ENCODE measurements at regions not wholly inside any gene's neighbourhood (a gene's known extent, or its start where the extent isn't known, plus 50 kb on each side); places are given as distances from the start of the nearest gene placed in this dataset.
A peak's percentile ranks its signal among the peaks of the same experiment; 100 is the strongest.
"Not testable (repeated sequence)": the region's sequence is repeated elsewhere in the genome, so short reads cannot be mapped to it uniquely, and the experiment has no call there.

DNA sequence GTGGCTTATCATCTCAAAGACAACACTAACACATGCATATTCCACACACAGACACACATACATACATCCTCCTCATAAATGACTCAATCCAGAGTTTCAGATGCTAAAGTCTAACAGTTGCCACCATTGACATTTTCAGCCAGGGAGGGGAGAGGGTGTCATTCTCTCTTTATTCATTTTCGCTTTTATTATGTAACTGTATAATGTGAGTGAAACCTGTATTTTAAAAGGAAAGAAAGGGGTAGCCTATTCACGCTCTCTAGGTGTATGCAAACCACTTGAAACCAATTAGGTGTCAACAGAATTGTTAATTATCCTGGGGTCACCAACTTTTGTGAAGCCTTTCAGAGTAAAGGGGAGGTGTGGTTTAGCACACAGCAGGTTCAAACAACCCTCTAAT lies 1282.9 kb downstream of the ROBO2 start:
- DNase-seq (ENCODE audit: low read depth), result no peak
- TF ChIP-seq, protein P1, sequence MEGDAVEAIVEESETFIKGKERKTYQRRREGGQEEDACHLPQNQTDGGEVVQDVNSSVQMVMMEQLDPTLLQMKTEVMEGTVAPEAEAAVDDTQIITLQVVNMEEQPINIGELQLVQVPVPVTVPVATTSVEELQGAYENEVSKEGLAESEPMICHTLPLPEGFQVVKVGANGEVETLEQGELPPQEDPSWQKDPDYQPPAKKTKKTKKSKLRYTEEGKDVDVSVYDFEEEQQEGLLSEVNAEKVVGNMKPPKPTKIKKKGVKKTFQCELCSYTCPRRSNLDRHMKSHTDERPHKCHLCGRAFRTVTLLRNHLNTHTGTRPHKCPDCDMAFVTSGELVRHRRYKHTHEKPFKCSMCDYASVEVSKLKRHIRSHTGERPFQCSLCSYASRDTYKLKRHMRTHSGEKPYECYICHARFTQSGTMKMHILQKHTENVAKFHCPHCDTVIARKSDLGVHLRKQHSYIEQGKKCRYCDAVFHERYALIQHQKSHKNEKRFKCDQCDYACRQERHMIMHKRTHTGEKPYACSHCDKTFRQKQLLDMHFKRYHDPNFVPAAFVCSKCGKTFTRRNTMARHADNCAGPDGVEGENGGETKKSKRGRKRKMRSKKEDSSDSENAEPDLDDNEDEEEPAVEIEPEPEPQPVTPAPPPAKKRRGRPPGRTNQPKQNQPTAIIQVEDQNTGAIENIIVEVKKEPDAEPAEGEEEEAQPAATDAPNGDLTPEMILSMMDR (IDR thresholded peaks at IDR 0.05; ENCODE audit: insufficient read depth, low read length, poor library complexity, severe bottlenecking), result no peak
- no peak overlapping the region for H3K4me3 ChIP-seq (ENCODE audit: low read depth, low read length)
- H3K27me3 ChIP-seq (ENCODE audit: control insufficient read depth, insufficient read depth, low read length), result no peaks in the 10 kb centered on the region
- H3K36me3 ChIP-seq (ENCODE audit: control insufficient read depth, insufficient read depth, low read length), result no peaks in the 10 kb centered on the region

GRCh38 chr3:78337801-78338211 lies 1297.9 kb downstream of the ROBO2 start:
- TF ChIP-seq, protein P1 (IDR thresholded peaks at IDR 0.05; ENCODE audit: insufficient read depth, low read length, poor library complexity, severe bottlenecking), result no peak

DNA sequence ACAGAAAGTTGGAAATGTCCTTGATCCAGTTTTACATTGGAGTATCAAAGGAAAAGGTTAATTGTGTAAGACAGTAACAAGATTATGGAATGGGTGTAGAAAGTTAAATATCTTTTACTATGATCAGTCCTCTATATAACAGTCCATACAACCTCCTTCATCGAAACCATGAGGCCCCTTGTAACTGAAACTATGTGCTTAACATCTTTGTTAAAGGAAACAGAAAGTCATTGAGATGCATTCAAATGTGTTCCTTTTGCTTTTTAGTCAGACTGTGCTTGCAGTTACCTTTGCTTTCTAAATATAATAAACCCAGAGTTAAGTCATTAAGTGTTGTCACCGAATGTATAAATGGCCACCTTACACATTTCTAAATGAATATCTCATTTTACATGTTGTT lies 1298.5 kb downstream of the ROBO2 start:
- Histone ChIP-seq H3K36me3 (ENCODE audit: control insufficient read depth, insufficient read depth, low read length) (no peaks in the 10 kb centered on the region), H3K27me3 (ENCODE audit: control insufficient read depth, insufficient read depth, low read length) (no peaks in the 10 kb centered on the region), H3K4me3 (ENCODE audit: low read depth, low read length) (no peak overlapping the region)
- DNase-seq (ENCODE audit: low read depth), result no peak
- TF ChIP-seq, protein P1 (IDR thresholded peaks at IDR 0.05; ENCODE audit: insufficient read depth, low read length, poor library complexity, severe bottlenecking), result no peak

More at GRCh38 chr3:78337801-78338211, 1297.9 kb downstream of the ROBO2 start:
- Histone ChIP-seq H3K4me3 (ENCODE audit: low read depth, low read length) (no peak overlapping the region), H3K27me3 (ENCODE audit: control insufficient read depth, insufficient read depth, low read length) (no peaks in the 10 kb centered on the region), H3K36me3 (ENCODE audit: control insufficient read depth, insufficient read depth, low read length) (no peaks in the 10 kb centered on the region)
- peak; percentile 4 for DNase-seq (ENCODE audit: low read depth)

GRCh38 chr3:78343221-78343620 lies 1303.3 kb downstream of the ROBO2 start:
- Histone ChIP-seq H3K4me3 (ENCODE audit: low read depth, low read length) (no peak overlapping the region), H3K27me3 (ENCODE audit: control insufficient read depth, insufficient read depth, low read length) (no peaks in the 10 kb centered on the region), H3K36me3 (ENCODE audit: control insufficient read depth, insufficient read depth, low read length) (no peaks in the 10 kb centered on the region)
- DNase-seq (ENCODE audit: low read depth), result no peak
- TF ChIP-seq, protein P1 (IDR thresholded peaks at IDR 0.05; ENCODE audit: insufficient read depth, low read length, poor library complexity, severe bottlenecking), result no peak

GRCh38 chr3:78344267-78344666 lies 1304.4 kb downstream of the ROBO2 start:
- DNase-seq (ENCODE audit: low read depth); H3K27me3 ChIP-seq (ENCODE audit: control insufficient read depth, insufficient read depth, low read length); H3K4me3 ChIP-seq (ENCODE audit: low read depth, low read length); H3K36me3 ChIP-seq (ENCODE audit: control insufficient read depth, insufficient read depth, low read length): not testable (repeated sequence)

DNA sequence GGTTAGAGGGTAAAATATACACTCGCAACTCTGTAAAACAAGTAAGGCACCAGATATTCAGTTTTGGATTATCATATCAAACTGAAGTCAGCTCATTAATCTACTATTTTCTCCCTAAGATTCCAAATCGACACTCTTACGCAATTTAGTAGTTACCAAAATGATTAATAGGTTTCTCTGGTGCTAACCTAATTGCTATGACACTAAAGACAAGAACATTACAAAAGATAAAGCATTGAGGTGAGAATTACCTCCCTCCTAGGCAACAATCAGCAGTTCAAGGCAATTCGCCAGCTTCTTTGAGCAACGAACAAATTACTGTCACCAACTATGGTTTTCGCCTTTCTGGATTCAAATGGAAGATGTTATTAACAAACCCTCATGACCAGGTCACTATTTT lies 1305.0 kb downstream of the ROBO2 start:
- Histone ChIP-seq H3K36me3 (ENCODE audit: control insufficient read depth, insufficient read depth, low read length) (no peaks in the 10 kb centered on the region), H3K4me3 (ENCODE audit: low read depth, low read length) (no peak overlapping the region), H3K27me3 (ENCODE audit: control insufficient read depth, insufficient read depth, low read length) (no peaks in the 10 kb centered on the region)
- TF ChIP-seq, protein P1 (IDR thresholded peaks at IDR 0.05; ENCODE audit: insufficient read depth, low read length, poor library complexity, severe bottlenecking), result no peak
- DNase-seq (ENCODE audit: low read depth), result no peak

All from kidney epithelial cell (primary cell).